Activated naive CD8-positive, alpha-beta T cell treated with anti-CD3 and anti-CD28 coated beads, Interleukin-2, amount 50 U/mL, for 16 hours (primary cell): ENCODE measurements at regions not wholly inside any gene's neighbourhood (a gene's known extent, or its start where the extent isn't known, plus 50 kb on each side); places are given as distances from the start of the nearest gene placed in this dataset.

Experiments used
- DNase-seq: peaks from one replicate; pipeline ENCODE4 v3.0.0-alpha.2; 2020; ENCODE audit warnings: low read depth, low spot score

DNA sequence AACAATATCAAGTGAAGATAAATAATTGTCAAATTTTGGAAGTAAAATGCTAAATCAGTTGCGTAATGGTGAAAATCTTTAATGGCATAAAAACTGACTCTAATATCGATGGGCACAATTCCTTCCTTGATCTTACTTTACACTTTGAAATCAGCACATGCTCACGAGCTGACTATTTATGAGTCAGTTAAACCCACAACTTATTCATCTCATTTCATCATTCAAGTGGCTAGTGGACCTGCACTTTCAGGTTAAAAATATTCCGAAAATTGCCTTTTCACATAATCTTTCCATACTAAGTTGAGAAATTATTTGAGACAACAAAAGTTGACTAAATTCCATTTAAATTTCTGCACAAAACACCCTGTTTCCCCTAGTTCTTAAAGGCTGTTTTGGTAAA is 582.1 kb upstream of the TENM3 start:
- DNase-seq: no peak

DNA sequence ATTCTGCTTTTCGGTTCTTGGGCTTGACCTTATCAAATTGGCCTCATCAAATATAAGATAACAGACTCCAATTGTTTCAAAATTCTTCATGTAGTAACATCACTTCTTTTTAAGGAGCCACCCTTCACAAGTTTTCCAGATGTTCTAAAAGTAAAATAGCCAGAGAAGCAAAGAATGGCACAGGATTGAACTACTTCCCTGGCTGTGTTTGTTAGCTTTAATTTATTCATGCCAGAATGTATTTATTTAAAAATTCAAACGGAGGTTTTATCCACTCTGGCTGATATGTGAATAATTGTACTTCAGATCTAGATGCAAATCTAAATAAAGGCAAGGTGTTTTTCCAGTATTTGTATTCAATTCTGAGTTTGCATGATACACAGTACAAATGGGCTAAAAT is 581.3 kb upstream of the TENM3 start:
- no peak for DNase-seq

DNA sequence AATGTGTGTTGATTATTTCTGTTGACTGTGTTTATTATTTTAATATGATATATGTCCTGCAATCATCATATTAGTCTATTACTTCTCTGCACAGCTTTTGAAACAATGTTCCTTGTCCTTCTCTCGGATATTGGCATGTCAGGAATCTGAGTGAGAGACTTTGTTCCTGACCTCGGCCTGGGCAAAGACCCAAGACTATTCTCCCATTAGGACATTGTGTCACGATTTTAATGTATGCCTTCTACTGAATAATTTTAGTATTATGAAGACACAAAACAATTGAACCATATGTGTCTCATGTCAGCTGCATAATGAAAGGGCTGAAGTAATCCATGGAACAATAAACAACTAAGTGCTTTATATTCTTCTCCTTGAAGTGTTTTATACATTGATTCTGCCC is 580.8 kb upstream of the TENM3 start:
- DNase-seq: no peak

DNA sequence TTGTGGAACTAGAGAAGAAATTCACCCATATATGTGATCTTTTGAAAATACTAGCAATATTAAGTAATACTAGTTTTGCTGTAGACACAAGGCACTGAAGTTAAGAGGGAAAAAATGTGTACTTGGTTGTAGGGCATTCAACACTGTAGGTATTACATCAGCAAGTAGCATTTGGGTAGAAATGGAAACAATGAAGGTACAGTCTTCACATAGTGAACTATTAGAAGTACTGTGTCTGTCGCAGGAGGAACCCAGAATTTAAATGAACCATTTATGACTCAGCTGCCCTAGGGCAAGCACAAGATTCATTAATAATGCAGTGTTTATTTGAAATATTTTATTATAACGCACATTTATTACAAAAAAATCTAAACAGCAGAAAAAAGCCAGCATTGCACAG is 572.7 kb upstream of the TENM3 start:
- no peak for DNase-seq

DNA sequence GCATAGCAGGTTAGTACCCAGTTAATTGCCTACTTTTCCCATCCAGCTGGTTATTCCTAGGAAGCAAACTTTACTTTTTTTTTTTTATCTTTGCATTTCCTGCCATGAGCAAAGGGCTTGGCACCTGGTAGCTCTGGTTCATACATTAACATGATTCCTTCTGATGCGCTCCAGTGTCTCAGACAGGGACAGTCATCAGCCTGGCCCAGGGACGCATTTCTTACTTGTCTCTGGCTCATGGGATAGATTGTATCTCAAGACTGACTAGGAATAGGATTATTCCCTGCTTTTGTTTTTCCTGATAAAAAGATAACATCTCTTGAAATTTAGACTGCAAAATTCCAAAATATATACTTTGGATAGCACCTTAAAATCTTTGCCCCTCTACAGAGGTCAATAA is 571.5 kb upstream of the TENM3 start:
- DNase-seq: no peak

DNA sequence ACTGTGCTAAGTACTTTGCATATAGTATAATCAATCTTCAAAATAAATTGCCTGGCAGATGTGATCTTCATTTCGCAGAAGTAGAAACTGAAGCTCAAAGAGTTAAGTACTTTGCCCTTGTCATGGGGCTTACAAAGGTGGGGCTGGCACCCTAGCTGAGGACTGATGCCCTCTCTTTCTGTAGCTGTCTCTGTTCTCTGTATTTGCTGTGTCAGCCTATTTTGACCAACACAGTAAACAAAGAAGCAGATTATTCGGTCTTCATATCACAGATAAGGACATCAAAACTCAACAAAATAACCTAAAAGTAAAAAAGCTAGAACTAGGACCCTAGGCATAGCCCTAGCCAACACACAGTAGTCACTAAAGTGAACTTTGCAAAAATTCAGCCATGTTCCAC is 570.5 kb upstream of the TENM3 start:
- DNase-seq: no peak

DNA sequence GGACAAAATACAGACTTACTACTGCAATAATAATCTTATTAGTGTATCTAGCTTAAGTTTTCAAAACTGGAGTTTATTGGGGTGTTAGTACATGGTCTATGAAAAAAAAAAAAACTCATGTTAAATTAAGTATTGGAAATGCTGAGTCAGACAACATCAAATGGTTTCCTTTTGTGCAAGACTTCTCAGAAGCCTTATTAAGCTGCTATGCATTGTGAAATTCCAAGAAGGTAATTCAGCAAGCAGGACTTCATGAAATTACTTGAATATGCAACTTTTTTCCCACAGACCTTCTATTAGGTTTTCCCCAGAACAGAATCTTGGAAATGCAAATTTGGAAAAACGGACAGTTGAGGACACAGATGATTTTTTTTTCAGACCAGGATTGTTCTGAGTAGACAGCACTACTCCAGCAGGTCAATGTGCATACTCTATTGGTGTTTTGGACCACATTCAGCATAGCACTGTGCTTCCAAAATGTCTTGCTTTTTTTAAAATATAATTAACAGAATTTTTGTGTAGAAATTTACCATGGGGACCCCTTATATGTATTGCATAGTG is 568.8 kb upstream of the TENM3 start:
- no peak for DNase-seq

DNA sequence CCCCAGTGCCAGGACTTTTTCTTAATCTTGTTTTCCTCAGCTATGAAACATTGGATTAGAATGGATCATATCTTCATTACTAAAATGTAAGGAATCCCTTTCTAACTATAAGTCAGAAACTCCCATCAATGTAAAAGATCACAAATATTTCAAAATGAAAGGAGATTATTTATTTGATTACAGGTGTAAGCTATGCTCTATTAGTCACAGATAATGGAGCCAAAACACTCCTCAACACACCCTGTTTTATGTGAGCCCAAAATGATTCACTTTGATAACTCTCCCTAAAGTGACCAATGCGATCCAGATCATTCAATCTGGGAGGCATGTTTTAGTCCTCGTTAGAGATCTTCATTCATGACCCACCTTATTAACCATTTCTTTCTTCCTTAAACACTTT is 566.7 kb upstream of the TENM3 start:
- DNase-seq: no peak

DNA sequence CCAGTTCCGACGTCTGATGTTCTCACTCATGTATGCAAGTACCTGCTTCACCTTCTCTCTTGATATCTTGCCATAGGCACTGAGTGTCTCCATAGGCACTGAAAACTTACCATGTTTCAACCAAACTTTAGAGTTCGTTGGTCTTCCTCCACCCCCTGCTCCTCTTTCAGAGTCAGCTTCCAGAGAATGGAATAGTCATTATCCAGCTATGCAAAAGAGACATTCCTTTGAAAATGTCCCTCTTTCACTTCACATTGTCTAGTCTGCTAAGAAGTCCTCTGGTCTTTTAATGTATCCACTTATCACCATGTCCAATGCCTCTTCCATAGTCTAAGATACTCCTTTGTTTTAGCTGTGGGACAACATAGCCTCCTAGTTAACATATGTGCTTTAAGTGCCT is 566.0 kb upstream of the TENM3 start:
- DNase-seq: no peak

DNA sequence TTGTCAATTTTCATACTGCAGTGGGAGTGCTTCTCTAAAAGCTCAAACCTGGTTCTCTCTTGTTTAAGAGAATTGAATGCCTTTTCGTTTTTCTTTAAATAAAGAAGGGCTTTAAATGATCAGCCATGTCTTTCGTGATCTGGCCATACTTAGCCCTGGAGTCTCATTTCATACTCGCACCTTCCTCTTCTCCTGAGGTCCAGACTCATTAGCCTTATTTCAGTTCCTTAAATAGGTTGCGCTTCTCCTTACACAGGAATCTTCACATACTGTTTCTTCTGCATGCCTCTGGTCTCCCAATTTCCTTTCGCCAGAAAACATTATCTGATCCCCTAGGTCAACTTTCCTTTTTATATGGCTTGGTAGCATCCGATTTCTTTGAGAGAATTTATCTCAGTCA is 565.6 kb upstream of the TENM3 start:
- DNase-seq: no peak

DNA sequence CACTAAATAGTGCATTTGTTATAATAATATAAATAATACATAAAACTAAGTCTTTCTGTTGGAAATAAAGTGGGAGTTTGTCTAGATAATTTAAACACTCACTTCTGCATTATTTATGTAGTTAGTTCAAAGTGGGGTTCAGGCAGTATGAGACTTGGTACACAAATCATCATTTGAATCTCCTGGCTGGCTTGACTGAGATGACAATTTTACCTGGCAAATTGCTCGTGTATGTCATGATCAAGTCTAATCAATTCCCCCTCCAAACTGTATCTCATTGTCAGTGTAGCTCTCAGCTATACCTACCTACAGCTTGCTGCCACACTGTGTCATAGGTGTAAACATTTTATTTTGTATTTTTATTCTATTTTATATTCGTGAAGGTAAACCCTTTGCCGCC is 563.4 kb upstream of the TENM3 start:
- DNase-seq: no peak

DNA sequence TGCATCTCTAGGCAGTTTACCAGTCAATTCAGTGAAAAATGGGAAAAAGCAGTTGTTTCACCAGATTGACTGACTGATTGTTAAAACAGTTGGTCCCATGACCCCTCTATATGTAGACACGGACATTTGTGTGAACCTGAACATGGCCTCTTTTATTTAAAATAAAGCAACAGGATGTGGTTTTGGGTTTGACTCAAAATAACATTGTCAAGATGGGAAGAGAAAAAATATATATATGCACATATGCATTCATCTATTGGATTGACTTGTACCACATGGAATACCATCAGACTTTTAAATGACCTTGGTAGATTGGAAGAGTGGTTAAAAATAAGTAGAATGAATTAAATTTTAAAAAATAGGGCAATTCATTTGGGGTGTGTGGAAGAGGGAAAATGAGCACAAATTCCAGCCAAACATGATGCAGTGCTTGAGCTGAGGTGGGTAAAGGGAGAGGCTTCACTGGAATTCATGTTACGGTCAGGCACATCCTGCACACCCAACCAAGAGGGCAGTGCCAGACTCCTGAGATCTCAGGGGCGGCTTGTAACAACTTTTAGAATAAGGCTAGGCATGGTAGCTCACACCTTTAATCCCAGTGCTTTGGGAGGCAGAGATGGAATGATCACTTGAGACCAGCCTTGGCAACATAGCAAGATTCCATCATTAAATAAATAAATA is 560.7 kb upstream of the TENM3 start:
- DNase-seq: no peak

DNA sequence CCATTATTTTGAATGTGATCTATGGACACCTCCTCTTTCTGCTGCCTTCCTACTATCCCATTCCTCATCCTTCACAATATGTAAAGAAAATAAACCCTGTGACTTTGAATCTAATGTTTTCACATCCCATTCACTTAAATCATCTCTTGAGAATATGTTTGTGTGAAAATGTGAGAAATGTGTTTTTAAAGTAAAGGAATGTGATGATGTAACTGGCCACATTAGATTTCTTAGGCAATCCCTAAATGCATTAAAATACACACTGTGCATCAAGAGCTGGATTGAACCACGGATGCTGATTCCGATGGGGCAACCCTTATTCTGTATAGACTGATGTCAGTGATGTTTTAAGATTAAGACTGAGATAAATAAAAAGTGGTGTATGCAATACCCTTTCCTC is 558.9 kb upstream of the TENM3 start:
- no peak for DNase-seq

DNA sequence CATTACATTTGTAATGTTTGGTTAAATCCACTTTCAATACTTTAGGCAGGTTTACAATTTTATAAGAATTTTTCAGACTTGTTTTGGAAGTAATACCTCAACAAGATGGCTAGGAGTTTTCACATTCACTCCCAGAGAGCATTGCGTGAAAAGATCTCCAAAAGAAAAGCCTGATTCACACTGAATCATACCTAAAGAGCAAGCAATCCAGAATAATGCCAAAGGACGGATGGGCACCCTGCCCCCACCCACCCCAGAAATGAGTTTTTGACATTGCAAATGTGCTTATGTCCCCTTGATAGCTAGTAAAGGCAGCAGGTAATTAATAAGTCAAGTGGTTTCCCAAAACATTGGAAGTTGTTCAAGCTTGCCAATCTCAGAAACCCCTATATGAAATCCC is 557.7 kb upstream of the TENM3 start:
- DNase-seq: no peak

DNA sequence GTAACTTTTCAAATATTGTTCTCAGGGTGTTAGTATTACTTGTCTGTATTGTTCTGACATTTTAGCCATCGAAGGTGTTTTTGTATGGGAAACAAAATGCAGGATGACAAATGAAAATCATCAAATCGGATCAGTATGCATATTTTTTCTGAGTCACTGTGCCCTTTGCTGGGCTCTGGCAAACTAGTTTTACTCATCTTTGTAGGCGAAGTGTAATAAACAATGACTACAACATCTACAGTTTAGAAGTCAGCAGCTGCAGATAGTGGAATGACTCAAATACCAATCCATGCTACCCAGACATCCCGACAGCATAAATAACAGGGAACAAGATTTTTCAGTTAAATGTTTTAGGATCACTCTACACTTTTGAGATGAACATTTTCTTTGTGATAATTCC is 557.3 kb upstream of the TENM3 start:
- no peak for DNase-seq

DNA sequence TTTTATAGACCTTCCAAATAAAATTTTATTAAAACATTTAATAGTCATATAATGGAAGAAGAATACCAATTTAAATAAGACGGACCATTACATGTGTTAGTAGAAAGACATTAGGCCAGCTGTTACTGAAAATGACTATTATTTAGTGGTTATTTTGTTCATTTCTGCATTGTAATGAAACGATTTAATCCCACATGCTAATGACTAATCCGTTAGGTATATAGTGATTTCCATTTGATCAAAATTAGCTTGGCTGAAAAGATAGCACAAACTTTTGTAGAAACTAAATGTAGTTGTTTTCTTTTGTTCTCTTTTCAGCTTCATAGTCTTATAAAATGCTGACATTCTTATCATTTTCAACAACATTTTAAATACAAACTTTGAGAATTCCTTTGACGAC is 556.1 kb upstream of the TENM3 start:
- no peak for DNase-seq

DNA sequence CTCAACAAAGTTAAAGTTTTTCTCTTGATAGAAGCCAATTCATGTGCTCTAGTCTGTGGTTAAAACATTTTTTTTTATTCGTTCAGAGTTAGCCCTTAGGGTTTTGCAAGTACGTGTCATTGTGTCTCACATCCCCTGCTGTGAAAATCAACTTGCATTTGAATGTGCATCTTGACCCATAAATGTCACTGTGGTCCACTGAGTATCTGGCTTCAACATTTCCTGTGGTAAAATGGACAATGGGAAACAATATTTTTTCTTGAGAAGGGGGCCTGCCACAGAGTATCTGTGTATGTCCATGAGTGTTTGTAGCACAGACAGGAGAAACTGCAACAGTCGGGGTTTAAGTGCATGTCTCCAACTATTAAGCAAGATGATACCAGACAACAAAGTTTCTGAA is 554.8 kb upstream of the TENM3 start:
- DNase-seq: no peak

DNA sequence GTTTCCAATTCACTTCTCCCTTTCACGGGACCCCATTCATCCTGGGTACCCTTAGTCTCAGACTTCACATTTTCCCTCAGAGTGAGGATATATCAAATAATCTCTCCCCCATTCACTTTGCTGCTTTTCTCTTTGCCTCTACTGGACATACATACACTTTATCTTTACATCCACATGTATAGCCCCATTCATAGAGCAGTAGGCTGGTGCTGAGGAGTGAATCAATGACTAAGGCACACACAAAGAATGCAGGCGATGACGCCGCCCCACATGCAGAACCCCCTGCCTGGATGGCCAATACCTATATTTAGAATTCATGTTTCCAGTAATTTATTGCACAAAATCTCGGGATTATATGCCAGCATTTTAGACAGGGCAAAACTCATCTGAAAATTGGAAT is 554.3 kb upstream of the TENM3 start:
- no peak for DNase-seq

DNA sequence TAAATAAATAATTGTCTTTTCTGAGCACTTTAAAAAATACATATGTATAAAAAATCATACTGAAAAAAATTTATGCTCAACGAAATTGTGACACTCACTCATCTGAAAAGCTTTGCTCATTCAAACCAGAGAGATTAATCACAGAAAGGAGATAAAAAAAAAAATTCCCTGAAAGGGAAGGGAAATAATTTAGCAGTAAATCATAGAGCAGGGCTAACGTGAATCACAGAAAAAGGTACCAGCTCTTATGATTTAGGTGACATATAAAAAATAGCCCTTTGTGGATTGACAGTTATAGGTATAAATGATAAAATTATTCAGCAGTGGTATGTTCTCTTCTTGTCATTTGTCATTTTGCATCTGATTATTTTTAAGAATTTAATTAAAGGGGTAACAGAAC is 552.7 kb upstream of the TENM3 start:
- no peak for DNase-seq

DNA sequence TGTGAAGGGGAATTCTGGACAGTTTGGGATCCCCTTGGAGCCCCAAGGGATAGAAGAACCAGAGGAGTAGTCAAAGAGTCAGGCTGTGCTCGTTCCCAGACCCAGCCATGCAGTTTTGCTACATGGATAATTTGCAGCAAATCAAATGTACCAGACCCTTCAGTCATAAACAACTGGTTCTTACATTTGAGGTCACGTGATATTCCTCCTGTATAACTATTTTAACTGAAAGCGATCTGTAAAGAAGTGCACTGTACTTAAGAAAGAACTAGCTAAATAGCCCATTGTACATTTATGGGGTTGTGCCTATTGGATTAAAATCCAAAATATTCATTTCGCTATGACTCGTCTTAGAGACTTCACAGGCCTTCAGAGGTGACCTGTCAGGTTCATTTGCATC is 550.2 kb upstream of the TENM3 start:
- no peak for DNase-seq

DNA sequence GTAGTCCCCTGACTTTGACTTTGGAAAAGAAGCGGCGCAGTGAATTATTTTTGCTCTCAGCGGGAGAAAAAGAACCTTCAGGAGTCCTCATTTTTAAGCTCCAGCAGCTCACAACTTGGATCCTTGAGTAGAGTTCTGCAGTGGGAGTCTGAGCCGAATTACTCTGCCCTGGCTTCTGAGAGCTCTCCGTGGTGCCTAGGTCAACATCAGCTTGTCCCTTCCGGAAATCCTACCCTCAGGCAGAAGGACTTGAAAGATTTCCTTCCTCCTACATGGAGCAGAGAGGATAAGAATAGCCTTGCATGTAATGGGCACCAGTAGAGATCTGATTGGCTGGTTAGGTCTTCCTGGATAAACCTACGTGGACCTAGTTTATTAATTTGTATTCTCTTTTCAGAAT is 549.7 kb upstream of the TENM3 start:
- DNase-seq: no peak

DNA sequence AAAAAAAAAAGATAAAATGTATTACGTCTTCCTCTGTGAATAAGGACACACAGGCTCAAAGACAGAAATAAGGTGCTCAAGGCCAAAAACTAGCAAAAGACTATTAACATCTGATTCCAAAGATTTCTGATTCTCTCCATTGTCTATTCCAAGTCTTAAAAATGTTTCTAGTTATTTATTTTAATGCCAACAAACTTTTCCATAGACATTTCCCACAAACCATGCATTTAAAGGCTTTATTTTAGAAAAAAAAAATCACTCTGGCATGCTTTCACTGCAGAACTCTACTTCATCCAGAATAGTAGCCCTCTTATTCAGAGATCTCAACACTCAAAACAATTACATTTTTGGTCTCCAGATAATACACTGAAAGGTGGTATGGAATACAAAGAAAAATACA is 545.0 kb upstream of the TENM3 start:
- DNase-seq: no peak

DNA sequence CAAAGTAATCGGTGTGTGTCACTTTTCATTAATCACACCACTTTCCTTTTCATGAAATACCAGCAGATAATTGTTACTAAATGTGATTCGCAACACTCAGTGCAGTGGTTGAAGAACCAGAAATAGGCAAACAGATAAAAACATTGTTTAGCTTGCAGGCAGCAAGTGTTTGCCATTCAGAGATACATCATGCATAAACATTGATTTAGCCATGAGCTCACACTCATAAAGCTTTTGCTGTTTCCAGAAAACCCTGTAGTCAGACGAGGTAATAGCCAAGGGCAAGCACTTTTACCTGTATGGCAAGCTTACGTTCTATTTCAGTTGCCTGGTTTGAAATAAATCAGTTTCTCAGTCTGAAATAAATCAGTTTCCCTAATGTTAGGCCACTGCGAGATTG is 542.0 kb upstream of the TENM3 start:
- no peak for DNase-seq

DNA sequence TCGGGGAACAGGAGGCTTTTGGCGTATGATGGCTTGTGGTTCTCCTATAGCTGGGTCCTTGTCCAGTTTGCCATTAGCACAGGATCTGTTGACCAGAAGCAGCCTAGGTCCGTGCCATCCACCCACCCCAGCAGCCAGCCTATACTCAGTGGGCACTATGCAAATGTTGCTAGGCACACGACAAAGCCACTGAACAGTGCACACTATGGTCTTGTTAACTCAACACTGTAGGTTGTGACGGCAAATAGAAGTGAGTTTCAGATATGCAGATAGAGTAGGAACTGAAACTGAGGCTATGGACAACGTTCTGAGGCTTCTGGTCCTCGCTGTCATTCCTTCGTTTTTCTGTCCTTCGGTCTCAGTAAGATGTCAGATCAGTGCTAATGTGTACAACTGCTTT is 541.3 kb upstream of the TENM3 start:
- no peak for DNase-seq
